Epithelial cell of esophagus (primary cell): ENCODE measurements at regions not wholly inside any gene's neighbourhood (a gene's known extent, or its start where the extent isn't known, plus 50 kb on each side); places are given as distances from the start of the nearest gene placed in this dataset.
"Not testable (repeated sequence)": the region's sequence is repeated elsewhere in the genome, so short reads cannot be mapped to it uniquely, and the experiment has no call there.

Experiments
- DNase-seq: peaks from one replicate; pipeline ENCODE4 v3.0.0; 2010; ENCODE audit warnings: low read depth
- H3K4me3 ChIP-seq: 2 replicates; pipeline ENCODE4 v1.5.1; 2011; ENCODE audit warnings: mild to moderate bottlenecking, low read length, control low read depth
- TF ChIP-seq, protein P1 (sequence below): IDR thresholded peaks from 2 replicates; pipeline ENCODE4 v1.5.1; 2011; ENCODE audit warnings: low read depth, mild to moderate bottlenecking, low read length, control low read depth, inconsistent platforms; ENCODE audit not compliant: insufficient read depth; ENCODE audit errors: missing control alignments

- DNase-seq, result no peak
- H3K4me3 ChIP-seq, result no peak overlapping the region
- TF ChIP-seq, protein P1, sequence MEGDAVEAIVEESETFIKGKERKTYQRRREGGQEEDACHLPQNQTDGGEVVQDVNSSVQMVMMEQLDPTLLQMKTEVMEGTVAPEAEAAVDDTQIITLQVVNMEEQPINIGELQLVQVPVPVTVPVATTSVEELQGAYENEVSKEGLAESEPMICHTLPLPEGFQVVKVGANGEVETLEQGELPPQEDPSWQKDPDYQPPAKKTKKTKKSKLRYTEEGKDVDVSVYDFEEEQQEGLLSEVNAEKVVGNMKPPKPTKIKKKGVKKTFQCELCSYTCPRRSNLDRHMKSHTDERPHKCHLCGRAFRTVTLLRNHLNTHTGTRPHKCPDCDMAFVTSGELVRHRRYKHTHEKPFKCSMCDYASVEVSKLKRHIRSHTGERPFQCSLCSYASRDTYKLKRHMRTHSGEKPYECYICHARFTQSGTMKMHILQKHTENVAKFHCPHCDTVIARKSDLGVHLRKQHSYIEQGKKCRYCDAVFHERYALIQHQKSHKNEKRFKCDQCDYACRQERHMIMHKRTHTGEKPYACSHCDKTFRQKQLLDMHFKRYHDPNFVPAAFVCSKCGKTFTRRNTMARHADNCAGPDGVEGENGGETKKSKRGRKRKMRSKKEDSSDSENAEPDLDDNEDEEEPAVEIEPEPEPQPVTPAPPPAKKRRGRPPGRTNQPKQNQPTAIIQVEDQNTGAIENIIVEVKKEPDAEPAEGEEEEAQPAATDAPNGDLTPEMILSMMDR, result no peak
Observed at GRCh38 chr10:37474645-37475044, 349.2 kb downstream of the ANKRD30A start.

DNA sequence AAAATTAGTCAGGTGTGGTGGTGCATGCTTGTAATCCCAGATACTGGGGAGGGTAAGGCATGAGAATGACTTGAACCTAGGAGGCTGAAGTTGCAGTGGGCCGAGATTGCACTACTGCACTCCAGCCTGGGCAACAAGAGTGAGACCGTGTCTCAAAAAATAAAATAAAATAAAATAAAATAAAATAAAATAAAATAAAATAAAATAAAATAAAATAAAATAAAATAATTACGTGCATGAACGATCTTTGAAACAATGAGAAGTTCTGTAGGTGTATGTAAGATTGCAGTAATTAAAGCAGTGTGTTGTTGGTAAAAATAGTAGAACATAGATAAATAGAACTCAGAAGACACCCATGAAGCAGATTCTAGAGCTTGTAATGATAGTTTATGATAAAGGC is 348.5 kb downstream of the ANKRD30A start:
- TF ChIP-seq, protein P1, result no peak
- DNase-seq, result no peak
- H3K4me3 ChIP-seq, result no peak overlapping the region

DNA sequence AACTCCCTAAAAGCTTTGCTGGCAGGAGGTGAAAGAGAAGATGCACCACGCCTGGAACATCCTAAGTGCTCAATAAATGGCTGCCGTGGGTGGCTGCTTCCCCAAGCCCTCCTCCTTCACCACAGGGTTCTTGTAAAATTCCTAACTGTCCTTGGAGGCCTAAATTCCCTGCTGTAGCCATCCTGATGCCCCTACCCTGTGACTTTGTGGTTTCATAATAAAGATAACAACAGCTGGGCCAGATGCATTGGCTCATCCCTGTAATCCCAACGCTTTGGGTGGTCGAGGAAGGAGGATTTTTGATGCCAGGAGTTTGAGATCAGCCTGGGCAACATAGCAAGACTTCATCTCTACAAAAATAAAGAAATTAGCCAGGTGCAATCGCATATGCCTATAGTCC is 341.8 kb downstream of the ANKRD30A start:
- H3K4me3 ChIP-seq, result no peak overlapping the region
- TF ChIP-seq, protein P1, result no peak
- no peak for DNase-seq

GRCh38 chr10:37456456-37456855 is 331.1 kb downstream of the ANKRD30A start:
- DNase-seq, result no peak
- TF ChIP-seq, protein P1, result no peak
- no peak overlapping the region for H3K4me3 ChIP-seq

DNA sequence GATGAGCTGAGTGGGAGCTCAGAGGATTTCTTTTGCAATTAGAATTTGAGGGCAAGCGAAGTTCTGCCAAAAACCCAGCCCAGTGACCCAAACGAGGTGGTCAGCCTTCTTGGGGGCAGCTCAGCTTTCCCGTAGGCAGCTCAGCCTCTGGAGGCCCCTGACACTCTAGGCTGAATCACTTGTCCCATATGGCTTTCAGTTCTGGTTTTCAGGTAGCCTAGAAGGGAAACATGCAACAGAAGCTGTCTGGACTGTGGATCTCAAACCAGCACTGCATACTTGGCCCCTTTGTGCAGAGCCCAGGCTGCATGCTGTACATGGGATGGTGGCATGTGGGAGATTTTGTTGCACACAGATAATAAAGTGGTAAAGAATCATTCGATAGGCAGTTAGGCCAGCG is 322.8 kb downstream of the ANKRD30A start:
- TF ChIP-seq, protein P1, result no peak
- no peak overlapping the region for H3K4me3 ChIP-seq
- DNase-seq, result no peak

DNA sequence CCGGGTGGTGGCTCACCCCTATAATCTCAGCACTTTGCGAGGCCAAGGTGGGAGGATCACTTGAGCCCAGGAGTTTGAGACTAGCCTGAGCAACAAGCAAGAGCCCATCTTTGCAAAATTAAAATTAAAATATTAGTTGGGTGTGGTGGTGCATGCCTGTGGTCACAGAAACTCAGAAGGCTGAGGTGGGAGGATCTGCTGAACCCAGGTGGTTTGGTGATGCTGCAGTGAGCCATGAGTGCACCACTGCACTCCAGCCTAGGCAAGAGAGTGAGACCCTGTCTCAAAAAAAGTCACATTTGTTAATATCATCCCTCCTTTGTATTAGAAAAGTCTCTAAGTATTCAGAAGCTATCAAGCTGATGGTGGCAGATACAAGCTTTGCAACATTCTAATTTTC is 317.5 kb downstream of the ANKRD30A start:
- H3K4me3 ChIP-seq, result no peak overlapping the region
- TF ChIP-seq, protein P1, result no peak
- DNase-seq, result no peak

DNA sequence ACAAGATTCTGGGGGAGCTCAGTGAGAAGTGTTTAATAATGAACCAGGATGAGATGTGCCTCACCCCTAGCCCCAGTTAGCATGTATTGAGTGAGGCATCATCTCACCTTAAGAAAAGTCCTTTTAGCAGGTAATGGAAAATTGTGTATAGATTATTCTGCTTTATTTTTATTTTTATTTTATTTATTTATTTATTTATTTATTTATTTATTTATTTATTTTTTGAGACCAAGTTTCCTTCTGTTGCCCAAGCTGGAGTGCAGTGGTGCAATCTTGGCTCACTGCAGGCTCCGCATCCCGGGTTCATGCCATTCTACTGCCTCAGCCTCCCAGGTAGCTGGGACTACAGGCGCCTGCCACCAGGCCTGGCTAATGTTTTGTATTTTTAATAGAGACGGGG is 315.8 kb downstream of the ANKRD30A start:
- H3K4me3 ChIP-seq, DNase-seq: not testable (repeated sequence)

- H3K4me3 ChIP-seq, result no peak overlapping the region
- TF ChIP-seq, protein P1, result no peak
- no peak for DNase-seq
Observed at GRCh38 chr10:37439826-37440225, 314.4 kb downstream of the ANKRD30A start.
